GM10248 (cell line): ENCODE measurements at regions not wholly inside any gene's neighbourhood (a gene's known extent, or its start where the extent isn't known, plus 50 kb on each side); places are given as distances from the start of the nearest gene placed in this dataset.

Experiments
- CTCF ChIA-PET: fragments of 300-600 bp; sonication (Branson Sonifier 250); formaldehyde crosslinking; extraction: SDS; loops from one replicate; lab custom pipeline; 2021; ENCODE audit warnings: antibody characterized with exemption; lab: Yijun Ruan, JAX
- POLR2A ChIA-PET: fragments of 350-650 bp; sonication (Branson Sonifier 250); formaldehyde crosslinking; extraction: SDS; loops from one replicate; lab custom pipeline; 2020; ENCODE audit warnings: antibody characterized with exemption; lab: Yijun Ruan, JAX
- DNase-seq: peaks from one replicate; pipeline ENCODE4 v3.0.0; 2012; ENCODE audit errors: extremely low spot score
- CTCF ChIP-seq: IDR thresholded peaks from 2 replicates; pipeline ENCODE4 v1.5.1; 2012; ENCODE audit warnings: mild to moderate bottlenecking, low read depth; ENCODE audit errors: extremely low read depth, missing control alignments, control extremely low read depth

DNA sequence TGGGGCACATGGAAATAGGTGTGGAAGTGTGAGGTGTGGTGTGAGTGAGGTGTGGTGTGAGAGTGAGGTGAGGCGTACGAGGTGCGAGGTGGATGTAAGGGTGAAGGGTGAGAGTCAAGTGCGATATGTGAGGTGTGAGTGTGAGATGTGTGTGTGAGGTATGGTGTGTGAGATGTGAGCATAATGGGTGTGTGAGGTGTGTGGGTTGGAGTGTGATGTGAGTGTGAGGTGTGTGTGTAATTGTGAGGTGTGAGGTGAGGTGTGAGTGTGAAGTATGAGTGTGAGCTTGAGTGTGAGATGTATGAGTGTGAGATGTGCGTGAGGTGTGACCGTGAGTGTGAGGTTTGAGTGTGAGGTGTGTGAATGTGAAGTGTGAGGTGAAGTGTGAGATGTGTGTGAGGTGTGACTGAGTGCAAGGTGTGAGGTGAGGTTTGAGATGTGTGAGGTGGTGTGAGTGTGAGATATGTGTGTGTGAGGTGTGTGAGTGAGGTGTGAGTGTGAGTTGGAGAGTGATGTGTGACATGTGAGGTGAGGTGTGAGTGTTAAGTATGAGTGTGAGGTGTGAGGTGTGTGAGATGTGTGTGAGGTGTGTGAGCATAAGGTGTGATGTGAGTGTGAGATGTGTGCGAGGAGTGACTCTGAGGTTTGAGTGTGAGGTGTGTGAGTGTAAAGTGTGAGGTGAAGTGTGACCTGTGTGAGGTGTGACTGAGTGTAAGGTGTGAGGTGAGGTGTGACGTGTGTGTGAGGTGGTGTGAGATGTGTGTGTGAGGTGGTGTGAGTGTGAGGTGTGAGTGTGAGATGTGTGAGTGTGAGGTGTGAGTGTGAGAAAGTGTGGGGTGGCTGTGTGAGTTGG, 354.0 kb downstream of the FOXL1 start:
- no peak for TF ChIP-seq CTCF
- no peak for DNase-seq
- ChIA-PET CTCF (no interaction called here), POLR2A (no interaction called here)

DNA sequence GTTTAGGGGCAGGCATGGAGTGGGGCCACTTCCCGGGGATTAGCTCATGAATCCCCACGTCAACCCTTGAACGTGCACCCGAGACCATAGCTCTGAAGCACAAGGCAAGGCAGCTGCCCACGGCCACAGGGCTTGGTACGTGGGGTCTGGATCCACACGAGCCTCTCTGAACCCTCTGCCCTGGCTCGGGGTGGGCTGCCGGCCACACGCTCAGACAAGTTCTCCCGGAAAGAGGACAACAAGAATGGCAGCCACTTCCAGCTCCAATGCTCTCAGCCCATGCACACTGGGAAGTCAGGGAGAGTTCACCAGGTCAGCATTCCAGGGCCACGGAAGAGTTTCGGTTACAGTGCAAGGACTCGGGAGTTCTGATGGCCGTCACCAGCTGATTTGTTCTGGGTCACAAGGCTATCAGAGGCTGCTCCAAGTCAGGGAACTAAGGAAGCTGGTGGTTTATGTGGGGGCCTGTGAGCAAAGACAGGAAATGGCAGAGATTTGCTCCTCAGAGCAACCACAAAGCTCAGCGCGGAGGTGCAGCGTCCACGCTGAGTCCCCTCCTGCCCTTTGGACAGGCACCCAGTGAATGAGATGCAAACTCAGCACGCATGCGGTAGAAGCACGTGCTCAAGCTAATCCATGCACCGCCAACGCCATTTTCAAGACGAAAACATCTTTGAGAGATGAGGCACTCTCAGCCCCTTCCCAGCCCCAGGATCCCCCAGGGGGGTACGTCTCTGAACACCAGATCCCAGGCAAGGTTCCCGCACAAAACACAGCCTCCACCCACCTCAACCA, 356.4 kb downstream of the FOXL1 start:
- TF ChIP-seq CTCF, result no peak
- no peak for DNase-seq
- ChIA-PET CTCF (interaction anchor here (1.2 kb wide), 1 partner anchor 14 kb away, joined by 3 read pairs; no protein-coding TSS in a partner anchor), POLR2A (no interaction called here)

DNA sequence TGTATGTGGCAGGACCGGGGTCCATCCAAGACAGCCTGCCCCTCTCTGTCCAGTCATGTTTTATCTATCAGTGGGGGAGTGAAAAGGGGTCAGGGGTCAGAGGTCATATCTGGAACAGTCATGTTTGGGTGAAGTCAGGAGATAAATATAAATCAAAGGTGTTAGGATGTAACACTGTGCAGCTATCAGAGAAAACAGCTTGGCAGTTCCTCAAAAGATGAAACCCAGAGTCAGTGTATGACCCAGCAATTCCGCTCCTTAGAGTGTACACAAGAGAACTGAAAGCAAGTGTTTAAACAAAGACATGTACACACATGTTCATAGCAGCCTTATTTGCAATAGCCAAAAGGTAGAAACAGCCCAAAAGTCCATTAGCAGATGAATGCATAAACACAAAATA, 361.3 kb downstream of the FOXL1 start:
- no peak for DNase-seq
- POLR2A ChIA-PET, result no interaction called here
- CTCF ChIA-PET, result interaction anchor here (0.9 to 1.1 kb wide), 2 partner anchors 9 to 16 kb away, joined by 3 read pairs; no protein-coding TSS in a partner anchor
- TF ChIP-seq CTCF, result no peak

- ChIA-PET CTCF (no interaction called here), POLR2A (no interaction called here)
- DNase-seq, result no peak
- TF ChIP-seq CTCF, result no peak
Measured at GRCh38 chr16:86941731-86942130, 363.4 kb downstream of the FOXL1 start.

- ChIA-PET CTCF (no interaction called here), POLR2A (no interaction called here)
- TF ChIP-seq CTCF, result no peak
- no peak for DNase-seq
Measured at GRCh38 chr16:86942151-86943051, 364.1 kb downstream of the FOXL1 start.
